ENCODE measurements at regions not wholly inside any gene's neighbourhood (a gene's known extent, or its start where the extent isn't known, plus 50 kb on each side); places are given as distances from the start of the nearest gene placed in this dataset.

- H3K4me3 ChIP-seq (ENCODE audit: insufficient read depth in 1 of 2, low read depth in 1 of 2, low read length in 2 of 2), result no peak overlapping the region
- no peak overlapping the region for H3K4ac ChIP-seq (ENCODE audit: low read depth in 1 of 2, low read length in 2 of 2)
- no peak overlapping the region for H2BK5ac ChIP-seq (ENCODE audit: low read depth, low read length, poor library complexity, severe bottlenecking)
- no peak overlapping the region for H2AK5ac ChIP-seq (ENCODE audit: low read length, severe bottlenecking)
- no peaks in the 10 kb centered on the region for H3K9me3 ChIP-seq (ENCODE audit: control insufficient read depth, low read length)
- H3K18ac ChIP-seq (ENCODE audit: low read depth in 1 of 2, low read length in 2 of 2), result no peak overlapping the region
- no peak overlapping the region for H2BK120ac ChIP-seq (ENCODE audit: low read depth, low read length)
- H3K27me3 ChIP-seq (ENCODE audit: control insufficient read depth in 1 of 2, insufficient read depth in 1 of 2, low read length in 2 of 2), result peaks cover 3% of the 10 kb centered on the region in 2 experiments
- H3K36me3 ChIP-seq (ENCODE audit: control insufficient read depth in 1 of 2, insufficient read depth in 2 of 2, low read depth in 1 of 2, low read length in 2 of 2), result no peaks in the 10 kb centered on the region
- H3K79me1 ChIP-seq (replicated peaks; ENCODE audit: low read length, poor library complexity, severe bottlenecking), result no peaks in the 10 kb centered on the region
- no peak overlapping the region for H3K4me2 ChIP-seq (ENCODE audit: low read length, poor library complexity, severe bottlenecking)
- H2BK15ac ChIP-seq (ENCODE audit: low read depth, poor library complexity, severe bottlenecking), result no peak overlapping the region
- no peak overlapping the region for H3K14ac ChIP-seq (ENCODE audit: low read length in 2 of 2)
- no peaks in the 10 kb centered on the region for H3K4me1 ChIP-seq (ENCODE audit: control insufficient read depth, insufficient read depth, low read depth, low read length)
- no peak overlapping the region for H3K23ac ChIP-seq (ENCODE audit: low read length in 2 of 2)
- no peak overlapping the region for H4K8ac ChIP-seq (ENCODE audit: low read length)
- DNase-seq, result no peak
- H3K9ac ChIP-seq (ENCODE audit: low read length), result no peak overlapping the region
- no peak overlapping the region for H3K27ac ChIP-seq (ENCODE audit: low read length, poor library complexity, severe bottlenecking)
- 84% methylated on average over 7 of the region's 7 CpGs for WGBS
- no peak overlapping the region for H2AFZ ChIP-seq (ENCODE audit: low read depth, low read length)
- H2BK12ac ChIP-seq (ENCODE audit: low read length in 2 of 2), result no peak overlapping the region
- no peak overlapping the region for H4K91ac ChIP-seq (ENCODE audit: low read length)
These were observed 128.3 kb upstream of the C9orf72 start for GRCh38 chr9:27701587-27701986.

- no CpG with 5 or more reads among the region's 2 CpGs for WGBS
- H4K8ac ChIP-seq (ENCODE audit: low read length), result no peak overlapping the region
- no peak overlapping the region for H3K4me3 ChIP-seq (ENCODE audit: insufficient read depth in 1 of 2, low read depth in 1 of 2, low read length in 2 of 2)
- H3K23ac ChIP-seq (ENCODE audit: low read length in 2 of 2), result no peak overlapping the region
- no peak overlapping the region for H2BK5ac ChIP-seq (ENCODE audit: low read depth, low read length, poor library complexity, severe bottlenecking)
- no peaks in the 10 kb centered on the region for H3K36me3 ChIP-seq (ENCODE audit: control insufficient read depth in 1 of 2, insufficient read depth in 2 of 2, low read depth in 1 of 2, low read length in 2 of 2)
- H3K9me3 ChIP-seq (ENCODE audit: control insufficient read depth, low read length), result peaks cover under 1% of the 10 kb centered on the region
- DNase-seq, result no peak
- H3K79me1 ChIP-seq (replicated peaks; ENCODE audit: low read length, poor library complexity, severe bottlenecking), result no peaks in the 10 kb centered on the region
- H4K91ac ChIP-seq (ENCODE audit: low read length), result no peak overlapping the region
- no peak overlapping the region for H2AK5ac ChIP-seq (ENCODE audit: low read length, severe bottlenecking)
- H2BK15ac ChIP-seq (ENCODE audit: low read depth, poor library complexity, severe bottlenecking), result no peak overlapping the region
- H3K4me2 ChIP-seq (ENCODE audit: low read length, poor library complexity, severe bottlenecking), result no peak overlapping the region
- H3K4me1 ChIP-seq (ENCODE audit: control insufficient read depth, insufficient read depth, low read depth, low read length), result no peaks in the 10 kb centered on the region
- H3K18ac ChIP-seq (ENCODE audit: low read depth in 1 of 2, low read length in 2 of 2), result no peak overlapping the region
- H3K27ac ChIP-seq (ENCODE audit: low read length, poor library complexity, severe bottlenecking), result no peak overlapping the region
- H2AFZ ChIP-seq (ENCODE audit: low read depth, low read length), result no peak overlapping the region
- H2BK12ac ChIP-seq (ENCODE audit: low read length in 2 of 2), result no peak overlapping the region
- H3K4ac ChIP-seq (ENCODE audit: low read depth in 1 of 2, low read length in 2 of 2), result no peak overlapping the region
- H3K9ac ChIP-seq (ENCODE audit: low read length), result no peak overlapping the region
- H2BK120ac ChIP-seq (ENCODE audit: low read depth, low read length), result no peak overlapping the region
- peaks cover 3% of the 10 kb centered on the region in 2 experiments for H3K27me3 ChIP-seq (ENCODE audit: control insufficient read depth in 1 of 2, insufficient read depth in 1 of 2, low read length in 2 of 2)
- H3K14ac ChIP-seq (ENCODE audit: low read length in 2 of 2), result no peak overlapping the region
These were observed 130.1 kb upstream of the C9orf72 start for GRCh38 chr9:27703216-27703980.

GRCh38 chr9:27711241-27711640 is 138.0 kb upstream of the C9orf72 start:
- WGBS, result 93% methylated on average over 2 of the region's 2 CpGs
- DNase-seq, result no peak

GRCh38 chr9:27712806-27713205 is 139.5 kb upstream of the C9orf72 start:
- Histone ChIP-seq H4K91ac (ENCODE audit: low read length) (no peak overlapping the region), H3K9me3 (ENCODE audit: control insufficient read depth, low read length) (peaks cover 8% of the 10 kb centered on the region), H2AFZ (ENCODE audit: low read depth, low read length) (no peak overlapping the region), H2AK5ac (ENCODE audit: low read length, severe bottlenecking) (no peak overlapping the region), H3K27me3 (ENCODE audit: control insufficient read depth in 1 of 2, insufficient read depth in 1 of 2, low read length in 2 of 2) (peaks cover 4 to 9% of the 10 kb centered on the region in 2 experiments), H3K14ac (ENCODE audit: low read length in 2 of 2) (no peak overlapping the region), H3K36me3 (ENCODE audit: control insufficient read depth in 1 of 2, insufficient read depth in 2 of 2, low read depth in 1 of 2, low read length in 2 of 2) (no peaks in the 10 kb centered on the region), H3K4me2 (ENCODE audit: low read length, poor library complexity, severe bottlenecking) (no peak overlapping the region), H2BK15ac (ENCODE audit: low read depth, poor library complexity, severe bottlenecking) (no peak overlapping the region), H3K23ac (ENCODE audit: low read length in 2 of 2) (no peak overlapping the region), H3K9ac (ENCODE audit: low read length) (no peak overlapping the region), H2BK5ac (ENCODE audit: low read depth, low read length, poor library complexity, severe bottlenecking) (no peak overlapping the region), H2BK120ac (ENCODE audit: low read depth, low read length) (no peak overlapping the region), H4K8ac (ENCODE audit: low read length) (no peak overlapping the region), H3K4me1 (ENCODE audit: control insufficient read depth, insufficient read depth, low read depth, low read length) (no peaks in the 10 kb centered on the region), H3K4me3 (ENCODE audit: insufficient read depth in 1 of 2, low read depth in 1 of 2, low read length in 2 of 2) (no peak overlapping the region), H3K4ac (ENCODE audit: low read depth in 1 of 2, low read length in 2 of 2) (no peak overlapping the region), H3K27ac (ENCODE audit: low read length, poor library complexity, severe bottlenecking) (no peak overlapping the region), H3K18ac (ENCODE audit: low read depth in 1 of 2, low read length in 2 of 2) (no peak overlapping the region), H2BK12ac (ENCODE audit: low read length in 2 of 2) (no peak overlapping the region), H3K79me1 (replicated peaks; ENCODE audit: low read length, poor library complexity, severe bottlenecking) (no peaks in the 10 kb centered on the region)
- no peak for DNase-seq
- 77% methylated on average over 6 of the region's 7 CpGs for WGBS

More at GRCh38 chr9:27711241-27711640, 138.0 kb upstream of the C9orf72 start:
- Histone ChIP-seq H3K79me1 (replicated peaks; ENCODE audit: low read length, poor library complexity, severe bottlenecking) (no peaks in the 10 kb centered on the region), H2BK15ac (ENCODE audit: low read depth, poor library complexity, severe bottlenecking) (no peak overlapping the region), H3K4me3 (ENCODE audit: insufficient read depth in 1 of 2, low read depth in 1 of 2, low read length in 2 of 2) (no peak overlapping the region), H4K91ac (ENCODE audit: low read length) (no peak overlapping the region), H2BK5ac (ENCODE audit: low read depth, low read length, poor library complexity, severe bottlenecking) (no peak overlapping the region), H2BK120ac (ENCODE audit: low read depth, low read length) (no peak overlapping the region), H3K14ac (ENCODE audit: low read length in 2 of 2) (no peak overlapping the region), H3K4ac (ENCODE audit: low read depth in 1 of 2, low read length in 2 of 2) (no peak overlapping the region), H3K9me3 (ENCODE audit: control insufficient read depth, low read length) (peaks cover 8% of the 10 kb centered on the region), H3K23ac (ENCODE audit: low read length in 2 of 2) (no peak overlapping the region), H4K8ac (ENCODE audit: low read length) (no peak overlapping the region), H3K9ac (ENCODE audit: low read length) (no peak overlapping the region), H2BK12ac (ENCODE audit: low read length in 2 of 2) (no peak overlapping the region), H3K27me3 (ENCODE audit: control insufficient read depth in 1 of 2, insufficient read depth in 1 of 2, low read length in 2 of 2) (peaks cover 0 to 9% of the 10 kb centered on the region in 2 experiments), H3K36me3 (ENCODE audit: control insufficient read depth in 1 of 2, insufficient read depth in 2 of 2, low read depth in 1 of 2, low read length in 2 of 2) (no peaks in the 10 kb centered on the region), H3K4me1 (ENCODE audit: control insufficient read depth, insufficient read depth, low read depth, low read length) (no peaks in the 10 kb centered on the region), H3K27ac (ENCODE audit: low read length, poor library complexity, severe bottlenecking) (no peak overlapping the region), H2AK5ac (ENCODE audit: low read length, severe bottlenecking) (no peak overlapping the region), H2AFZ (ENCODE audit: low read depth, low read length) (no peak overlapping the region), H3K4me2 (ENCODE audit: low read length, poor library complexity, severe bottlenecking) (no peak overlapping the region), H3K18ac (ENCODE audit: low read depth in 1 of 2, low read length in 2 of 2) (no peak overlapping the region)
